HEK293 (cell line): ENCODE measurements at regions not wholly inside any gene's neighbourhood (a gene's known extent, or its start where the extent isn't known, plus 50 kb on each side); places are given as distances from the start of the nearest gene placed in this dataset.

Source experiments
- HOXA7 ChIP-seq: sonication (generic); formaldehyde crosslinking; IDR thresholded peaks from 2 replicates; pipeline ENCODE4 v1.8.1; 2022; ENCODE audit warnings: missing genetic modification reagents, borderline replicate concordance
- YY1 ChIP-seq: fragments of 450-650 bp; formaldehyde crosslinking; IDR thresholded peaks from 2 replicates; pipeline ENCODE4 v1.5.1; 2018; ENCODE audit warnings: missing biosample characterization, missing genetic modification characterization
- ZNF311 ChIP-seq: fragments of 450-650 bp; formaldehyde crosslinking; IDR thresholded peaks from 2 replicates; pipeline ENCODE4 v1.5.1; 2017; ENCODE audit warnings: missing biosample characterization, missing genetic modification characterization, borderline replicate concordance
- ZNF350 ChIP-seq: fragments of 450-650 bp; formaldehyde crosslinking; IDR thresholded peaks from 2 replicates; pipeline ENCODE4 v1.5.0; 2017; ENCODE audit warnings: missing biosample characterization, mild to moderate bottlenecking, missing genetic modification characterization
- ZNF394 ChIP-seq: fragments of 450-650 bp; formaldehyde crosslinking; IDR thresholded peaks from 2 replicates; pipeline ENCODE4 v1.5.1; 2016; ENCODE audit warnings: missing biosample characterization, missing genetic modification characterization, mild to moderate bottlenecking, moderate library complexity, borderline replicate concordance
- ZNF423 ChIP-seq: fragments of 450-650 bp; formaldehyde crosslinking; IDR thresholded peaks from 2 replicates; pipeline ENCODE4 v1.5.1; 2016; ENCODE audit warnings: missing biosample characterization, missing genetic modification characterization
- ZNF670 ChIP-seq: fragments of 450-650 bp; formaldehyde crosslinking; IDR thresholded peaks from 2 replicates; pipeline ENCODE4 v1.5.1; 2016; ENCODE audit warnings: missing biosample characterization, missing genetic modification characterization, low read depth
- TF ChIP-seq, protein P1 (sequence below): fragments of 450-650 bp; formaldehyde crosslinking; IDR thresholded peaks from 2 replicates; pipeline ENCODE4 v1.5.1; 2016; ENCODE audit warnings: missing biosample characterization, missing genetic modification characterization
- TF ChIP-seq, protein P2 (sequence below): fragments of 450-650 bp; formaldehyde crosslinking; IDR thresholded peaks from 2 replicates; pipeline ENCODE4 v1.5.1; 2017; ENCODE audit warnings: missing biosample characterization, missing genetic modification characterization
- TF ChIP-seq, protein P3 (sequence below): fragments of 450-650 bp; formaldehyde crosslinking; IDR thresholded peaks from 2 replicates; pipeline ENCODE4 v1.5.1; 2016; ENCODE audit warnings: missing biosample characterization, missing genetic modification characterization, borderline replicate concordance
- TF ChIP-seq, protein P4 (sequence below): fragments of 450-650 bp; formaldehyde crosslinking; IDR thresholded peaks from 2 replicates; pipeline ENCODE4 v1.5.1; 2017; ENCODE audit warnings: missing biosample characterization, missing genetic modification characterization
- TF ChIP-seq, protein P5 (sequence below): fragments of 450-650 bp; formaldehyde crosslinking; IDR thresholded peaks from 2 replicates; pipeline ENCODE4 v1.5.1; 2017; ENCODE audit warnings: missing biosample characterization, mild to moderate bottlenecking, missing genetic modification characterization, moderate library complexity

DNA sequence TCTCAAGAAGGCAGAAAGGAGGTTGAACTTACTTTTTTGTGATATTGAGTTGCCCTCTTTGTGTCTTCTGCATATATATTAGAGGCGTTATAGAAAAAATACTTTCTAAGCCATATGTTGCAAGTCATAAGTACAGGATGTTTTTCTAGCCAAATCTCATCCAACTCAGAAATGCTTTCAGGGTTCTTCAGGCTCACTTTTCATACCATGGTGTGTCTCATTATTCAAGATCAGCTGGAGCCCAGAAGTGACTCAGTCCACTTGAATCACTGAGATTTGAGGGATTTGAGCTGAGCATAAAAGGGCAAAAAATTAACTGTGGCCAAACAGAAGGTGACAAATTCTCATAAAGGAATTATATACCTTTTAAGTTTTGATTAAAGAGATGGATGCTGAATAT is 157.3 kb downstream of the WNT5A start:
- TF ChIP-seq YY1 = no peak
- no peak for TF ChIP-seq ZNF670
- TF ChIP-seq, protein P1, sequence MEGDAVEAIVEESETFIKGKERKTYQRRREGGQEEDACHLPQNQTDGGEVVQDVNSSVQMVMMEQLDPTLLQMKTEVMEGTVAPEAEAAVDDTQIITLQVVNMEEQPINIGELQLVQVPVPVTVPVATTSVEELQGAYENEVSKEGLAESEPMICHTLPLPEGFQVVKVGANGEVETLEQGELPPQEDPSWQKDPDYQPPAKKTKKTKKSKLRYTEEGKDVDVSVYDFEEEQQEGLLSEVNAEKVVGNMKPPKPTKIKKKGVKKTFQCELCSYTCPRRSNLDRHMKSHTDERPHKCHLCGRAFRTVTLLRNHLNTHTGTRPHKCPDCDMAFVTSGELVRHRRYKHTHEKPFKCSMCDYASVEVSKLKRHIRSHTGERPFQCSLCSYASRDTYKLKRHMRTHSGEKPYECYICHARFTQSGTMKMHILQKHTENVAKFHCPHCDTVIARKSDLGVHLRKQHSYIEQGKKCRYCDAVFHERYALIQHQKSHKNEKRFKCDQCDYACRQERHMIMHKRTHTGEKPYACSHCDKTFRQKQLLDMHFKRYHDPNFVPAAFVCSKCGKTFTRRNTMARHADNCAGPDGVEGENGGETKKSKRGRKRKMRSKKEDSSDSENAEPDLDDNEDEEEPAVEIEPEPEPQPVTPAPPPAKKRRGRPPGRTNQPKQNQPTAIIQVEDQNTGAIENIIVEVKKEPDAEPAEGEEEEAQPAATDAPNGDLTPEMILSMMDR (tag by site-specific recombination) = no peak
- TF ChIP-seq, protein P2, sequence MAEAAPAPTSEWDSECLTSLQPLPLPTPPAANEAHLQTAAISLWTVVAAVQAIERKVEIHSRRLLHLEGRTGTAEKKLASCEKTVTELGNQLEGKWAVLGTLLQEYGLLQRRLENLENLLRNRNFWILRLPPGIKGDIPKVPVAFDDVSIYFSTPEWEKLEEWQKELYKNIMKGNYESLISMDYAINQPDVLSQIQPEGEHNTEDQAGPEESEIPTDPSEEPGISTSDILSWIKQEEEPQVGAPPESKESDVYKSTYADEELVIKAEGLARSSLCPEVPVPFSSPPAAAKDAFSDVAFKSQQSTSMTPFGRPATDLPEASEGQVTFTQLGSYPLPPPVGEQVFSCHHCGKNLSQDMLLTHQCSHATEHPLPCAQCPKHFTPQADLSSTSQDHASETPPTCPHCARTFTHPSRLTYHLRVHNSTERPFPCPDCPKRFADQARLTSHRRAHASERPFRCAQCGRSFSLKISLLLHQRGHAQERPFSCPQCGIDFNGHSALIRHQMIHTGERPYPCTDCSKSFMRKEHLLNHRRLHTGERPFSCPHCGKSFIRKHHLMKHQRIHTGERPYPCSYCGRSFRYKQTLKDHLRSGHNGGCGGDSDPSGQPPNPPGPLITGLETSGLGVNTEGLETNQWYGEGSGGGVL (tag by site-specific recombination) = no peak
- TF ChIP-seq, protein P3, sequence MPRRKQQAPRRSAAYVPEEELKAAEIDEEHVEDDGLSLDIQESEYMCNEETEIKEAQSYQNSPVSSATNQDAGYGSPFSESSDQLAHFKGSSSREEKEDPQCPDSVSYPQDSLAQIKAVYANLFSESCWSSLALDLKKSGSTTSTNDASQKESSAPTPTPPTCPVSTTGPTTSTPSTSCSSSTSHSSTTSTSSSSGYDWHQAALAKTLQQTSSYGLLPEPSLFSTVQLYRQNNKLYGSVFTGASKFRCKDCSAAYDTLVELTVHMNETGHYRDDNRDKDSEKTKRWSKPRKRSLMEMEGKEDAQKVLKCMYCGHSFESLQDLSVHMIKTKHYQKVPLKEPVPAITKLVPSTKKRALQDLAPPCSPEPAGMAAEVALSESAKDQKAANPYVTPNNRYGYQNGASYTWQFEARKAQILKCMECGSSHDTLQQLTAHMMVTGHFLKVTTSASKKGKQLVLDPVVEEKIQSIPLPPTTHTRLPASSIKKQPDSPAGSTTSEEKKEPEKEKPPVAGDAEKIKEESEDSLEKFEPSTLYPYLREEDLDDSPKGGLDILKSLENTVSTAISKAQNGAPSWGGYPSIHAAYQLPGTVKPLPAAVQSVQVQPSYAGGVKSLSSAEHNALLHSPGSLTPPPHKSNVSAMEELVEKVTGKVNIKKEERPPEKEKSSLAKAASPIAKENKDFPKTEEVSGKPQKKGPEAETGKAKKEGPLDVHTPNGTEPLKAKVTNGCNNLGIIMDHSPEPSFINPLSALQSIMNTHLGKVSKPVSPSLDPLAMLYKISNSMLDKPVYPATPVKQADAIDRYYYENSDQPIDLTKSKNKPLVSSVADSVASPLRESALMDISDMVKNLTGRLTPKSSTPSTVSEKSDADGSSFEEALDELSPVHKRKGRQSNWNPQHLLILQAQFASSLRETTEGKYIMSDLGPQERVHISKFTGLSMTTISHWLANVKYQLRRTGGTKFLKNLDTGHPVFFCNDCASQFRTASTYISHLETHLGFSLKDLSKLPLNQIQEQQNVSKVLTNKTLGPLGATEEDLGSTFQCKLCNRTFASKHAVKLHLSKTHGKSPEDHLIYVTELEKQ (tag by site-specific recombination) = no peak
- no peak for TF ChIP-seq ZNF423 (tag by site-specific recombination)
- no peak for TF ChIP-seq ZNF394 (tag by site-specific recombination)
- TF ChIP-seq, protein P4, sequence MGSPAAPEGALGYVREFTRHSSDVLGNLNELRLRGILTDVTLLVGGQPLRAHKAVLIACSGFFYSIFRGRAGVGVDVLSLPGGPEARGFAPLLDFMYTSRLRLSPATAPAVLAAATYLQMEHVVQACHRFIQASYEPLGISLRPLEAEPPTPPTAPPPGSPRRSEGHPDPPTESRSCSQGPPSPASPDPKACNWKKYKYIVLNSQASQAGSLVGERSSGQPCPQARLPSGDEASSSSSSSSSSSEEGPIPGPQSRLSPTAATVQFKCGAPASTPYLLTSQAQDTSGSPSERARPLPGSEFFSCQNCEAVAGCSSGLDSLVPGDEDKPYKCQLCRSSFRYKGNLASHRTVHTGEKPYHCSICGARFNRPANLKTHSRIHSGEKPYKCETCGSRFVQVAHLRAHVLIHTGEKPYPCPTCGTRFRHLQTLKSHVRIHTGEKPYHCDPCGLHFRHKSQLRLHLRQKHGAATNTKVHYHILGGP (tag by site-specific recombination) = no peak
- TF ChIP-seq, protein P5, sequence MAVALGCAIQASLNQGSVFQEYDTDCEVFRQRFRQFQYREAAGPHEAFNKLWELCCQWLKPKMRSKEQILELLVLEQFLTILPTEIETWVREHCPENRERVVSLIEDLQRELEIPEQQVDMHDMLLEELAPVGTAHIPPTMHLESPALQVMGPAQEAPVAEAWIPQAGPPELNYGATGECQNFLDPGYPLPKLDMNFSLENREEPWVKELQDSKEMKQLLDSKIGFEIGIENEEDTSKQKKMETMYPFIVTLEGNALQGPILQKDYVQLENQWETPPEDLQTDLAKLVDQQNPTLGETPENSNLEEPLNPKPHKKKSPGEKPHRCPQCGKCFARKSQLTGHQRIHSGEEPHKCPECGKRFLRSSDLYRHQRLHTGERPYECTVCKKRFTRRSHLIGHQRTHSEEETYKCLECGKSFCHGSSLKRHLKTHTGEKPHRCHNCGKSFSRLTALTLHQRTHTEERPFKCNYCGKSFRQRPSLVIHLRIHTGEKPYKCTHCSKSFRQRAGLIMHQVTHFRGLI = no peak
- no peak for TF ChIP-seq ZNF350 (tag by site-specific recombination)
- no peak for TF ChIP-seq ZNF311 (tag by site-specific recombination)
- no peak for TF ChIP-seq HOXA7
